LNCaP clone FGC (cell line): ENCODE measurements at regions not wholly inside any gene's neighbourhood (a gene's known extent, or its start where the extent isn't known, plus 50 kb on each side); places are given as distances from the start of the nearest gene placed in this dataset.
"Not testable (repeated sequence)": the region's sequence is repeated elsewhere in the genome, so short reads cannot be mapped to it uniquely, and the experiment has no call there.

Source experiments
- DNase-seq: peaks from one replicate; pipeline ENCODE4 v3.0.0-alpha.2; 2011; ENCODE audit warnings: low read depth
- H3K4me3 ChIP-seq: 2 replicates; pipeline ENCODE4 v1.5.1; 2011; ENCODE audit warnings: mild to moderate bottlenecking, low read depth, low read length, control low read depth
- TF ChIP-seq, protein P1 (sequence below): IDR thresholded peaks from 2 replicates; pipeline ENCODE4 v1.5.1; 2012; ENCODE audit warnings: mild to moderate bottlenecking; ENCODE audit not compliant: control insufficient read depth, insufficient read depth; ENCODE audit errors: extremely low read depth

- H3K4me3 ChIP-seq, DNase-seq: not testable (repeated sequence)
Measured at GRCh38 chrX:96546281-96546680, 138.4 kb upstream of the DIAPH2 start.

GRCh38 chrX:96551322-96551872 lies 133.2 kb upstream of the DIAPH2 start:
- no peak for DNase-seq
- TF ChIP-seq, protein P1, sequence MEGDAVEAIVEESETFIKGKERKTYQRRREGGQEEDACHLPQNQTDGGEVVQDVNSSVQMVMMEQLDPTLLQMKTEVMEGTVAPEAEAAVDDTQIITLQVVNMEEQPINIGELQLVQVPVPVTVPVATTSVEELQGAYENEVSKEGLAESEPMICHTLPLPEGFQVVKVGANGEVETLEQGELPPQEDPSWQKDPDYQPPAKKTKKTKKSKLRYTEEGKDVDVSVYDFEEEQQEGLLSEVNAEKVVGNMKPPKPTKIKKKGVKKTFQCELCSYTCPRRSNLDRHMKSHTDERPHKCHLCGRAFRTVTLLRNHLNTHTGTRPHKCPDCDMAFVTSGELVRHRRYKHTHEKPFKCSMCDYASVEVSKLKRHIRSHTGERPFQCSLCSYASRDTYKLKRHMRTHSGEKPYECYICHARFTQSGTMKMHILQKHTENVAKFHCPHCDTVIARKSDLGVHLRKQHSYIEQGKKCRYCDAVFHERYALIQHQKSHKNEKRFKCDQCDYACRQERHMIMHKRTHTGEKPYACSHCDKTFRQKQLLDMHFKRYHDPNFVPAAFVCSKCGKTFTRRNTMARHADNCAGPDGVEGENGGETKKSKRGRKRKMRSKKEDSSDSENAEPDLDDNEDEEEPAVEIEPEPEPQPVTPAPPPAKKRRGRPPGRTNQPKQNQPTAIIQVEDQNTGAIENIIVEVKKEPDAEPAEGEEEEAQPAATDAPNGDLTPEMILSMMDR: no peak
- no peak overlapping the region for H3K4me3 ChIP-seq

More at GRCh38 chrX:96546281-96546680, 138.4 kb upstream of the DIAPH2 start:
- TF ChIP-seq, protein P1: peak; percentile 12; the same call in 1 of the 2 replicates

DNA sequence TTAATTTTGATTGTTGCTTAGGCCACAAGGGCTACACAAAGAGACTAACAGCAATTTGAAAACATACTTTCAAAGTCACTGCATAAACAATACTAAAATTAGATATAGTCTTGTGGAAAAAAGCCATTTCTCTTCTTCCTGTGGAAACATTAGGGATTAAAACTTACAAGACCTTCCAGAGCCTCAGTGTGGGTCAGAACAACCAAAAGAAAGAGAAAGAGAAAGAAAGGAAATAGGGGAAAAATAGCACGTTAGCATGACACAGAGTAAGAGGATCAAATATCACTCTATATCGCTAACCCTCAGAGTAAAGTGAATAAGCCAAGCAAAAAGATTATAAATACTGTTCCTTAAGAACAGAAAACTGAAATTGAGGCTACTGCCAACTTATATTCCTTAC lies 127.8 kb upstream of the DIAPH2 start:
- no peak overlapping the region for H3K4me3 ChIP-seq
- TF ChIP-seq, protein P1: no peak
- no peak for DNase-seq

- H3K4me3 ChIP-seq, DNase-seq: not testable (repeated sequence)
Measured at GRCh38 chrX:96561129-96561528, 123.5 kb upstream of the DIAPH2 start.

DNA sequence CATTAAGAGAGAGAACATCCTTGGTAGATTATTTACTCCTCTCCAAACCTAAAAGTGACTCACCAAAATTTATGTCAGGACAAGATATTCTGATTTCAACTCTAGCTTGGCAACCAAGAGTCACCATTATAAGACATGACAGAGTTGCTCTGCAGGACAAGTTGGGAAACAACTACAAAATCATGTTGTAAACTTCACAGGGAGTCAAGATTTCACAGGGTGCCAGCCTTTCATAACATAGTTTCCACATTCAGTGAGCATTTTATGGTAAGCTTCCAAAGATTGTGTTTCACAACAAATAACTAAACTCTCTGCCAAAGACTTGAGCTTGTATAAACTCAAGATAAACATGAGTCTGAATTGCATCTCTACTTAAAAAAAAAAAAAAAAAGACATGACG lies 121.0 kb upstream of the DIAPH2 start:
- TF ChIP-seq, protein P1: no peak
- peak; percentile 91 for DNase-seq
- H3K4me3 ChIP-seq: no peak overlapping the region

DNA sequence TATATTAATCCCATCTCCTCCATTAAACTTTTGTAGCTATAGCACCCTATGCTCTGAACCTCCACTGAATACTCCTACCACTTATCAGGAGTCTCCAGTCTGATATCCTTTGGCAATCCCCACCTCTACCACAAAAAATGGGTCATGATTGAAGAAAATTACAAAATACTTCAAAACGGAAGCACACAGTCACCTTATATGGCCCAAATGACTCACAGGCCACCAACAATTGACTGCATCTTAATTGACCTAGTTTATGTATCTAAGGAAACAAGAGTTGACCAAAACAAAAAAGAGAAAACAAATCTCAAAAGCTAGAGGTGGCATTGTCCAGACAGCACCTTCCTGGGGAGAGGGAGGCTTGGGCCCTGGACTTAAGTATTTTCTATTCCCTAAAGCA lies 120.0 kb upstream of the DIAPH2 start:
- DNase-seq: no peak
- H3K4me3 ChIP-seq: no peak overlapping the region
- TF ChIP-seq, protein P1: no peak

GRCh38 chrX:96566878-96567277 lies 117.8 kb upstream of the DIAPH2 start:
- no peak for DNase-seq
- no peak overlapping the region for H3K4me3 ChIP-seq
- TF ChIP-seq, protein P1: no peak
